Hepatocyte (in vitro differentiated cells): ENCODE measurements at regions not wholly inside any gene's neighbourhood (a gene's known extent, or its start where the extent isn't known, plus 50 kb on each side); places are given as distances from the start of the nearest gene placed in this dataset.

Experiments
- EZH2 ChIP-seq: fragments of 200-600 bp; sonication (generic); IDR thresholded peaks from 2 replicates; pipeline ENCODE4 v1.6.1; 2016; ENCODE audit warnings: antibody characterized with exemption, mild to moderate bottlenecking, borderline replicate concordance
- TF ChIP-seq, protein P1 (sequence below): fragments of 200-600 bp; sonication (generic); IDR thresholded peaks from 2 replicates; pipeline ENCODE4 v1.5.1; 2016; ENCODE audit warnings: antibody characterized with exemption, mild to moderate bottlenecking; ENCODE audit not compliant: poor library complexity

DNA sequence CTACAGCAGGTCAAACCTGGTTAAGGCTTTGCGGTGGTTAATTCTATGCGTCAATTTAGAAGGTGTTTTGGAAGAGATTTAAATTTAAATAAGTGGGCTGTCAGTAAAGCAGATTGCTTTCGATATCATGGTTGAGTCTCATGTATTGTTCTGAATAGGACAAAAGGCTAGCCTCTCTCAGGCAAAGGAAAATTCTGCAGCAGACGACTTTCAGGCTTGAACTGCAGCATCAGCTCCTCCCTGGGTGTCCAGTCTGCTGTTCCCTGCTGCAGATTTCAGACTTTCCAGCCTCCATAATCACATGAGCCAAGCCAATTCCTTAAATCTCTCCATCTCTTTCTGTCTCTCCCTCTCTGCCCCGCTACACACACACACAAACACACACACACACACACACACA is 143.2 kb downstream of the TUSC7 start:
- TF ChIP-seq, protein P1, sequence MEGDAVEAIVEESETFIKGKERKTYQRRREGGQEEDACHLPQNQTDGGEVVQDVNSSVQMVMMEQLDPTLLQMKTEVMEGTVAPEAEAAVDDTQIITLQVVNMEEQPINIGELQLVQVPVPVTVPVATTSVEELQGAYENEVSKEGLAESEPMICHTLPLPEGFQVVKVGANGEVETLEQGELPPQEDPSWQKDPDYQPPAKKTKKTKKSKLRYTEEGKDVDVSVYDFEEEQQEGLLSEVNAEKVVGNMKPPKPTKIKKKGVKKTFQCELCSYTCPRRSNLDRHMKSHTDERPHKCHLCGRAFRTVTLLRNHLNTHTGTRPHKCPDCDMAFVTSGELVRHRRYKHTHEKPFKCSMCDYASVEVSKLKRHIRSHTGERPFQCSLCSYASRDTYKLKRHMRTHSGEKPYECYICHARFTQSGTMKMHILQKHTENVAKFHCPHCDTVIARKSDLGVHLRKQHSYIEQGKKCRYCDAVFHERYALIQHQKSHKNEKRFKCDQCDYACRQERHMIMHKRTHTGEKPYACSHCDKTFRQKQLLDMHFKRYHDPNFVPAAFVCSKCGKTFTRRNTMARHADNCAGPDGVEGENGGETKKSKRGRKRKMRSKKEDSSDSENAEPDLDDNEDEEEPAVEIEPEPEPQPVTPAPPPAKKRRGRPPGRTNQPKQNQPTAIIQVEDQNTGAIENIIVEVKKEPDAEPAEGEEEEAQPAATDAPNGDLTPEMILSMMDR = no peak
- no peak for TF ChIP-seq EZH2
